Hematopoietic multipotent progenitor cell treated with erythropoietin and hydrocortisone succinate and interleukin-3 and kit ligand, for 17 days (in vitro differentiated cells): ENCODE measurements at regions not wholly inside any gene's neighbourhood (a gene's known extent, or its start where the extent isn't known, plus 50 kb on each side); places are given as distances from the start of the nearest gene placed in this dataset.

ENCODE experiments used
- DNase-seq: peaks from one replicate; pipeline ENCODE4 v3.0.0-alpha.2; 2015; ENCODE audit warnings: low spot score

- DNase-seq, result no peak
Observed at GRCh38 chr5:99133921-99134320, 205.1 kb upstream of the CHD1 start.

GRCh38 chr5:99129768-99130501 is 201.1 kb upstream of the CHD1 start:
- DNase-seq, result no peak

DNA sequence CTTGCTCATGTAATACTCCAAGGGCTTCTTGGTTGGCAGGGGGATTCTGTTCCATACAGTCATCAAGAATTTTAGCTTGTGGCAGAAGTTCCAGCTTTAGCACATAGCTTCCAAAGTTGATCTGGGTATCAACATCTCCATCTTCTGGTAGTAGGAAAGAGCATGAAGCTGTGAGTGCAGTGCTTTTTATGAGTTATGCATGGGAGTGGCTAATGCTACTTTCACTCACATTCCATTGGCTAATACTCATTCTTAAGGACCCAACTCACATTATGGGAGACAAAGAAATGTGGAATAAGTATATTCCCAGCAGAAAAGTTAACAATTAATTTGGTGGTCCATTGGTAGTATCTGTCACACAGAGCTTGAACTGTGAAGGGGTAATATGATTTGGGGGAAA is 194.2 kb upstream of the CHD1 start:
- DNase-seq, result no peak

DNA sequence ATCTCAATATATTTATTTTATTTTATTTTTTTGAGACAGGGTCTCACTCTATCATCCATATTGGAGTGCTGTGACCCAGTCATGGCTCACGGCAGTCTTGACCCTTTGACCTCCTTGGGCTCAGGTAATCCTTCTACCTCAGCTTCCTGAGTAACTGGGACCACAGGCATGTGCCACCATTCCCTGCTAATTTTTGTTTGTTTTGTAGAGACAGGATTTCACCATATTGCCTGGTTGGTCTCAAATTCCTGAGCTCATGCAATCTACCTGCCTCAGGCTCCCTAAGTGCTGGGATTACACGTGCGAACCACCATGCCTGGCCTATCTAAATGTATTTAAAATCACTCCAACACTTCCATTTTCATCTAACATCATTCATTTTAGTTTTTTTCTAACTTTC is 190.5 kb upstream of the CHD1 start:
- DNase-seq, result no peak

GRCh38 chr5:99116526-99116925 is 187.7 kb upstream of the CHD1 start:
- DNase-seq, result no peak

GRCh38 chr5:99109894-99110293 is 181.1 kb upstream of the CHD1 start:
- no peak for DNase-seq

GRCh38 chr5:99105216-99105615 is 176.4 kb upstream of the CHD1 start:
- no peak for DNase-seq

DNA sequence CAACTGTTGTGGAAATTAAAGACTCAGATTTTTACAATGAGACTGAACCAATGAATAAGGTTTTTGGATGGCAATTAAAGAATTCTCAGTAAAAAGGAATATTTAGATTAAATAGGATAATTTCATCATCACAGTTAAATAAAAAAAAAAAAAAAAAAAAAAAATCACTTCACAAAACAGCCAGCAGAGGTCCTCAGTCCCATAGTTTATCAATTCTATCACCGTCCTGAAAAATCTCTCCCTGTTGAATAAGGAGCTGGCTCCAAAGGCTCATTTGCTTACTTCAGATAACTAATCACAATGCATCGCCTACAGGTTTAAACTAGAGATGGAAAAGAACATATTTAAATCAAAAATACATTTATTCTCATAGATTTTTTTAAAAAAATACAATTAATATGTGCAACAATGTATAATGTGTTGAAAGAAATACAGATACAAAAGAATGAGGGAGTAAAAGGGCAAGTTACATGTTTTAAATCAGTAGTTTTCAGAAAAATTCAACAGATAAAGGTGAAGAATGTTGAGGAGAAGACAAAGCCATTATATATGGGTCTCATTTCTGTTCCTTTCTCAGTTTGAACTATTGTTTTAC is 175.8 kb upstream of the CHD1 start:
- peak; percentile 30 for DNase-seq

GRCh38 chr5:99102073-99102697 is 173.4 kb upstream of the CHD1 start:
- no peak for DNase-seq

GRCh38 chr5:99099691-99100090 is 170.9 kb upstream of the CHD1 start:
- DNase-seq, result no peak

- DNase-seq, result no peak
Observed at GRCh38 chr5:99089822-99090549, 161.2 kb upstream of the CHD1 start.

DNA sequence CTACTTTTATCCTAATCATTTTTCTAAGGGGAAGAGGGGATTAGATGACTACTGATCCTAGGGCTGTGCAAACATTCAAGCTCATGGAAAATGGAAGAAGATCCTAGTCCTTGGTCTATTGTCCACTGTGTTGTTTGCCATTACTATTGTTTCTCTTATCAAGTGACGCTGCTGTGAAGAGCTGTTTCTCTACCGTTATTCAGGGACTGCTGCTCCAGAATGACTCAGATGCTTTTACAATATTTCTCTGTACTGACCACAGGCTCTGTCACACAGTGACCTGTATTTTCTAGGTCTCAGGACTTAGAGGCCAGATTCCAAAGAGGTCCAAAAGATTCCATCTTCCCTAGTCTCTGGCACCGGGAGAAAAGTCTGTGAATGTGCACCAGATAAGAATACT is 159.5 kb upstream of the CHD1 start:
- no peak for DNase-seq

DNA sequence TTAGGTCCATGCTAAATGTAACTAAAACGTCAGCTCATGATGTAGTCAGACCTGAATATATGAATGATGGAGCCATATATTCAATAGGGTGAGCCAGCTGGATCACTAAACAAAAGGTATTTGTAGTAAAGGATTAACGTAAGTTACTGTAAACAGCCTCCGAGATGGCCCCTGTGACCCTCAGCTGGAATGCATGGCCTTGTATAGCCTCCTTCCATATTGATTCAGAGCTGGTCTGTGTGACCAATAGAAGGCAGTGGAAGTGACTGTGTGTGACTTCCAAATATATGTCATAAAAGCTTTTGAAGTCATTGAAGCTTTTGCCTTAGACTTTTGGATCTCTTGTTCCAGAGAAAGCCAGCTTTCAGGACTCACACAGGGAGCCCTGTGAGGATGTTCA is 154.4 kb upstream of the CHD1 start:
- DNase-seq, result no peak

DNA sequence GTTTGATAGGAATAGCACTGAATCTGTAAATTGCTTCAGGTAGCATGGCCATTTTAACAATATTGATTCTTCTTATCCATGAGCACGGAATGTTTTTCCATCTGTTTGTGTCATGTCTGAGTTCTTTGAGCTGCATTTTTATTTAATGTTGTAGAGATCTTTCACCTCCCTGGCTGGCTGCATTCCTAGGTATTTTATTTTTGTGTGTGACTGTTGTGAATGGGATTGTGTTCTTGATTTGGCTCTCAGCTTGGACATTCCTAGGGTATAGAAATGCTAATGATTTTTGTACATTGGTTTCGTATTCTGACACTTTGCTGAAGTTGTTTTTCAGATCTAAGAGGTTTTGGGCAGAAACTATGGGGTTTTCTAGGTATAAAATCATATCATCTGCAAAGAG is 152.9 kb upstream of the CHD1 start:
- DNase-seq, result no peak

- no peak for DNase-seq
Observed at GRCh38 chr5:99076723-99077640, 148.2 kb upstream of the CHD1 start.

- DNase-seq, result no peak
Observed at GRCh38 chr5:99072846-99073245, 144.0 kb upstream of the CHD1 start.

DNA sequence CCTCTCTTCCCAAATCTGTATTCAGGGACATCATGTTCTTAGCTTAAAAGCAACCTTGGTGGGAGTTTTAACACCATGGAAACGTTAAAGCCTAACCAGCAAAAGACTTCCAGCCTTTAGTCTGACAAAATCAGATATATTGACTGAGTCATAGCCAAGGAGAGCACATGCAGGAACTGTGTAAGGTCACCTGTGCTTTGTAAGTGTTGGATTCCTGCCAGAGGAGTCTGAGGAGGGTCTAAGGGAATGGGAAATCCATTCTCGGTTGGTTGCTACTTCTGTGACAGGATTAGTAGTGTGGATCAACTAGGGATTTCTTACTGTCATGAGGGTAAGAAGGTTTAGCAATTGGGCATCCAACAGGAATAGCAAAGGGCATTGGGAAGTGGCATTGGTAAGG is 142.0 kb upstream of the CHD1 start:
- DNase-seq, result no peak

DNA sequence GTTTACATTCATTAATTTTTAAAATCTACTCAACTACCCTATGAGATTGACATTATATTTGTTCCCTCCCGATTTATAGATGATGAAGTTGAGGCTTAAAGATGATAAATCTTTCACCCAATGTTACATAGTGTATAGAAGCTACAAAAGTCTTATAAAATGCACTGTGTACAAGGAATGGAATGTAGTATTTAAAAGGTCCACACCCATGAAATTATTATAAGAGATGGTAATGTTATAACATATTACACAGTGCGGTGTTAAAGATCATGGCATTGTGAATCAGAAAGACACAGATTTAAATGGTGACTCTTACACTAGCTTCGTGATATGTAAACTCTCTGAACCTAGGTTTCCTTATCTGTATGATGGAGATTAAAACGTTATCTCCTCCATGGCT is 141.6 kb upstream of the CHD1 start:
- no peak for DNase-seq

DNA sequence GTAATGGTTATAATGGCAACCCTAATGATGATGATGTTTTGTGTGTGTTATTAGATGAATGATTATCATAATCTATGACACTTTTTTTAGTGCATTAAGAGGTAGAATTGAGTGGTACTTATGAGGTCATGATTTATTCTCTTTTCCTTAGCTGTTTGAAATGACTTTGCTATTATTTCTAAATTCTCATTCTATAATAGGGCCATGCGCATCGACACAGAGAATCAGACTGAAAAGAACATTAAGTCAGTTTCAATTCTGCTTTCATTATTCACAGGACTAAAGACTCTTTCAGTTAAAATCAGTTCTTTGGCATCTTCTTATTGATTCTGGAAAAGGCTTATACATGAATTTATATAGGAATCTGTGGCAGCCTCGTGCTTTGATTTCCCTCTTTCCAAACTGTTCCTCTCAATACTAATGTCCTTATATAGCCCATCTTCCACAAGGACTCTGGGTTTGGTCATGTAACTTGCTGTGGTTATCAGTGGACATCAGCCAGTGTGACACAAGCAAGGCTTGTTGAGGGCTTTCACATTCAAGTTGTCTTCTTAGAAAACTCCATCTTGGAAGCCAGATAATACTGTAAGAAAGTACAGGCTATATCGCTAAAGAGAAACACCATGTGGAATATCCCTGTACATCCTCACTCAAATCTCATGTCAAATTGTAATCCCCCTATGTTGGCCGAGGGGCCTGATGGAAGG is 140.3 kb upstream of the CHD1 start:
- no peak for DNase-seq

GRCh38 chr5:99063737-99064136 is 134.9 kb upstream of the CHD1 start:
- no peak for DNase-seq

GRCh38 chr5:99061711-99062110 is 132.9 kb upstream of the CHD1 start:
- DNase-seq, result no peak
